HTR-8/SVneo (cell line): ENCODE measurements at regions not wholly inside any gene's neighbourhood (a gene's known extent, or its start where the extent isn't known, plus 50 kb on each side); places are given as distances from the start of the nearest gene placed in this dataset.

ENCODE experiments used
- DNase-seq: peaks from one replicate; pipeline ENCODE4 v3.0.0; 2011; ENCODE audit warnings: low spot score, mixed read lengths; ENCODE audit not compliant: insufficient read length
- FAIRE-seq: peaks from 2 replicates; lab custom pipeline; 2011; peaks lifted over from hg19 to GRCh38; lab: Jason Lieb, UNC

GRCh38 chr9:88037285-88037845 lies 63.0 kb upstream of the CDK20 start:
- no peak for FAIRE-seq
- no peak for DNase-seq

GRCh38 chr9:88034964-88035363 lies 60.6 kb upstream of the CDK20 start:
- DNase-seq (no peak), FAIRE-seq (no peak)

DNA sequence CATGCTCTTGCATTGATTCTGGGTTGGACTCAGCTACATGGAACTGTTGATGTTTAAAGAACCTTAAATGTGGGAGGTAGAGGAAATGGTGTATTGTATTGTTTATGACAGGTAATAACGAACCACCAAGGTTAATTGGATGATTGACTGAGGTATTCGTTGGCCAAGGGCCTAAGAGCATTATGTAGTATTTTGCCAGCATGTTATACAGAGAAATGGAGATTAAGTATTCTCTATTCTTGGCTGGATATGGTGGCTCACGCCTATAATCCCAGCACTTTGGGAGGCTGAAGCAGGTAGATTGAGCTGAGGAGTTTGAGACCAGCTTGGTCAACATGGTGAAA lies 59.0 kb upstream of the CDK20 start:
- DNase-seq (no peak), FAIRE-seq (no peak)

- no peak for FAIRE-seq
- no peak for DNase-seq
Observed at GRCh38 chr9:88028338-88028737, 54.0 kb upstream of the CDK20 start.

GRCh38 chr9:88026118-88026479 lies 51.8 kb upstream of the CDK20 start:
- DNase-seq (no peak), FAIRE-seq (no peak)

DNA sequence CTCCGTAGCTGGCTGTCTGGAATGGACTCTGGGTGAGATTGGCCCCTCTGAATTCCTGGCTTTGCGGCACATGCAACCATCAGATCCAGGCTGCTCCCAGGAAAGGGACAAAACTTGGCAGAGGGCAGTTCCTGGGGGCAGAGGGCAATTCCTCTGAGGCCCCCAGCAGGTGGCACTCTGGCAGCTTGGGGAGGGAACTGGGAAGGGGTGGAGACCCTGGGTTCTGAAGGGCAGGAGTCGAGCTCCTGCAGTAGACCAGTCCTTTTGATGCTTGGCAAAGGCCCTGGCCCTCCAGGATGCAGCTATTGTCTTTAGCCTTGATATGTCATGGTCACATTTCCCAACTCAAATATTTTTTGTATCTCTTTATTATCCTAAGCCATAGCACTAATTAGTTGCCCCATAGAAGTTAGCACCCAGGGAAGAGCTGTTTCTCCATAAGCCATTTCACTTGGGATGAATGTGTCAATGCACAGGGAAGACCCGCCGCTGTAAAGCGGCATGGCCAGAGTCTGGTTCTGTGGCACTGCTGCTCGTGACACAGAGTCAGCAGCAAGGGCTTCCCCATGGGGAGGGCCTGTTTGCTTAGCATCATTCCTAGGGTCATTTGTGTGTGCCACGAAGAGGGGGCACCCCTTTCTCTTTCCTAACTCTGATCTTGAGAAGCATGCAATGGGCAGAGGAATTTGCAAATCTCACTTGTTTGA lies 51.2 kb upstream of the CDK20 start:
- DNase-seq (no peak), FAIRE-seq (no peak)

- FAIRE-seq = no peak
- DNase-seq = no peak
Observed at GRCh38 chr9:88024896-88025295, 50.6 kb upstream of the CDK20 start.
